Vagina (tissue), 2 donors: ENCODE measurements at regions not wholly inside any gene's neighbourhood (a gene's known extent, or its start where the extent isn't known, plus 50 kb on each side); places are given as distances from the start of the nearest gene placed in this dataset.

Experiments used
- DNase-seq, 2 donors: peaks; one replicate each; pipeline ENCODE4 v3.0.0-alpha.2; 2017; ENCODE audit errors: extremely low spot score in 2 of 2
- H3K27ac ChIP-seq: fragments of 200-600 bp; sonication (generic); one replicate; pipeline ENCODE4 v1.5.1; 2019
- H3K27me3 ChIP-seq: fragments of 200-600 bp; sonication (generic); one replicate; pipeline ENCODE4 v1.5.1; 2019
- H3K36me3 ChIP-seq, 2 donors: fragments of 200-600 bp; sonication (generic); one replicate each; pipeline ENCODE4 v1.5.1; 2017 to 2019
- H3K4me1 ChIP-seq: fragments of 200-600 bp; sonication (generic); one replicate; pipeline ENCODE4 v1.5.1; 2019
- H3K4me3 ChIP-seq, 2 donors: fragments of 200-600 bp; sonication (generic); 1 replicate in 1 of 2; 2 replicates in 1 of 2; pipeline ENCODE4 v1.5.1; 2016 to 2019
- H3K9me3 ChIP-seq: fragments of 200-600 bp; sonication (generic); one replicate; pipeline ENCODE4 v1.5.1; 2019
- CTCF ChIP-seq, 3 experiments: fragments of 450-650 bp in 2 of 3; fragments of 200-600 bp in 1 of 3; sonication (generic) in 1 of 3; IDR thresholded peaks; one replicate each; pipeline ENCODE4 v1.5.1; 2017 to 2019; ENCODE audit warnings: antibody characterized with exemption in 3 of 3, mild to moderate bottlenecking in 2 of 3, moderate library complexity in 2 of 3
- POLR2A ChIP-seq, 2 donors: fragments of 450-650 bp; IDR thresholded peaks; one replicate each; pipeline ENCODE4 v1.6.1; 2017; ENCODE audit warnings: antibody characterized with exemption in 2 of 2, mild to moderate bottlenecking in 2 of 2, moderate library complexity in 2 of 2
- POLR2AphosphoS5 ChIP-seq, 2 donors: sonication (generic); formaldehyde crosslinking; IDR thresholded peaks; one replicate each; pipeline ENCODE4 v1.9.0; 2017; ENCODE audit warnings: antibody characterized with exemption in 2 of 2, mild to moderate bottlenecking in 2 of 2, low read depth in 1 of 2; ENCODE audit not compliant: insufficient read depth in 1 of 2
- intact Hi-C: fragments of 100-400 bp; cut with DNase I; formaldehyde crosslinking; loops from one replicate; pipeline ENCODE4 v1.15.1; 2023

GRCh38 chr4:38461342-38461741 is 202.7 kb upstream of the KLF3 start:
- no peaks in the 10 kb centered on the region for H3K36me3 ChIP-seq
- TF ChIP-seq POLR2AphosphoS5 (IDR thresholded peaks at IDR 0.05; ENCODE audit: insufficient read depth in 1 of 2, low read depth in 1 of 2) (no peak), POLR2A (IDR thresholded peaks at IDR 0.05) (no peak), CTCF (IDR thresholded peaks at IDR 0.05) (no peak)
- H3K9me3 ChIP-seq = no peaks in the 10 kb centered on the region
- H3K27me3 ChIP-seq = no peaks in the 10 kb centered on the region
- H3K4me1 ChIP-seq = peaks cover 9% of the 10 kb centered on the region
- no peak for DNase-seq
- intact Hi-C loops = no loop called here
- H3K27ac ChIP-seq = no peak overlapping the region
- H3K4me3 ChIP-seq = no peak overlapping the region

GRCh38 chr4:38462367-38463055 is 201.5 kb upstream of the KLF3 start:
- Histone ChIP-seq H3K27ac (no peak overlapping the region), H3K9me3 (no peaks in the 10 kb centered on the region), H3K27me3 (no peaks in the 10 kb centered on the region), H3K4me3 (no peak overlapping the region), H3K36me3 (no peaks in the 10 kb centered on the region), H3K4me1 (peaks cover 9% of the 10 kb centered on the region)
- TF ChIP-seq CTCF (IDR thresholded peaks at IDR 0.05) (no peak), POLR2AphosphoS5 (IDR thresholded peaks at IDR 0.05; ENCODE audit: insufficient read depth in 1 of 2, low read depth in 1 of 2) (no peak), POLR2A (IDR thresholded peaks at IDR 0.05) (no peak)
- intact Hi-C loops = no loop called here
- DNase-seq = no peak

- Histone ChIP-seq H3K27me3 (no peaks in the 10 kb centered on the region), H3K36me3 (no peaks in the 10 kb centered on the region), H3K4me3 (no peak overlapping the region), H3K4me1 (peaks cover 9% of the 10 kb centered on the region), H3K9me3 (no peaks in the 10 kb centered on the region), H3K27ac (no peak overlapping the region)
- DNase-seq = no peak
- no peak for TF ChIP-seq CTCF (IDR thresholded peaks at IDR 0.05)
- no peak for TF ChIP-seq POLR2A (IDR thresholded peaks at IDR 0.05)
- no peak for TF ChIP-seq POLR2AphosphoS5 (IDR thresholded peaks at IDR 0.05; ENCODE audit: insufficient read depth in 1 of 2, low read depth in 1 of 2)
- intact Hi-C loops = no loop called here
Observed at GRCh38 chr4:38463268-38463958, 200.6 kb upstream of the KLF3 start.

- Histone ChIP-seq H3K27ac (no peak overlapping the region), H3K36me3 (no peaks in the 10 kb centered on the region), H3K4me3 (no peak overlapping the region), H3K9me3 (no peaks in the 10 kb centered on the region), H3K4me1 (peaks cover 9% of the 10 kb centered on the region), H3K27me3 (no peaks in the 10 kb centered on the region)
- no peak for DNase-seq
- intact Hi-C loops = no loop called here
- TF ChIP-seq POLR2A (IDR thresholded peaks at IDR 0.05) (no peak), CTCF (IDR thresholded peaks at IDR 0.05) (no peak), POLR2AphosphoS5 (IDR thresholded peaks at IDR 0.05; ENCODE audit: insufficient read depth in 1 of 2, low read depth in 1 of 2) (no peak)
Observed at GRCh38 chr4:38464328-38464727, 199.7 kb upstream of the KLF3 start.

DNA sequence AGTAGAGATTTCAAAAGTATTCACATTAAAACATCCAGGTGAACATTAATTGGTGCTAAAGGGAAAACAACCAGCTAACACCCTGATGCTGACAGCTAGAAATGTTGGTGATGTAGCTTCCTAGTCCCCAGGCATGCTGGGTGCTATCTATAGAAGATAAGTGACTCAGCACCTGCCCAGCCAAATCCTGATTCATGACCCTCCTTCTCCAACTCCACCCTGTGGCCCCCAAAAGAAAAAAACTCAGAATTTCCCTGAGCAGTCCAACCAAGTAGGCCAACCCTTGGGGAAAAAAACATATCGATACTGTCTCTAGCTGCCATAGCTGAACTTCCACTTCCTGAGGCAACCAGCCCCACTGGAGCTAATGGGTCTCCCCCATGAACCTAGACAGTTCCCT is 197.6 kb upstream of the KLF3 start:
- TF ChIP-seq POLR2A (IDR thresholded peaks at IDR 0.05) = no peak
- no peak for TF ChIP-seq POLR2AphosphoS5 (IDR thresholded peaks at IDR 0.05; ENCODE audit: insufficient read depth in 1 of 2, low read depth in 1 of 2)
- TF ChIP-seq CTCF (IDR thresholded peaks at IDR 0.05) = no peak
- intact Hi-C loops = no loop called here
- Histone ChIP-seq H3K4me1 (peaks cover 9% of the 10 kb centered on the region), H3K36me3 (no peaks in the 10 kb centered on the region), H3K9me3 (no peaks in the 10 kb centered on the region), H3K4me3 (no peak overlapping the region), H3K27me3 (no peaks in the 10 kb centered on the region), H3K27ac (no peak overlapping the region)
- no peak for DNase-seq
